OCI-LY7 (cell line): ENCODE measurements at regions not wholly inside any gene's neighbourhood (a gene's known extent, or its start where the extent isn't known, plus 50 kb on each side); places are given as distances from the start of the nearest gene placed in this dataset.
A peak's percentile ranks its signal among the peaks of the same experiment; 100 is the strongest.

Experiments used
- BruUV-seq: library from RNA; stranded (reverse); fragments of 400-500 nt; replicated peaks from 2 replicates; lab custom pipeline; 2021; lab: Mats Ljungman, UMichigan
- CTCF ChIA-PET: fragments of 300-600 bp; sonication (Branson Sonifier 250); formaldehyde crosslinking; loops from one replicate; lab custom pipeline; 2022; ENCODE audit warnings: antibody characterized with exemption; ENCODE audit not compliant: unreplicated experiment; lab: Charles Lee
- POLR2A ChIA-PET: fragments of 300-600 bp; sonication (Branson Sonifier 250); formaldehyde crosslinking; loops from one replicate; lab custom pipeline; 2022; ENCODE audit warnings: antibody characterized with exemption; lab: Charles Lee
- DNase-seq: peaks from one replicate; pipeline ENCODE4 v3.0.0-alpha.2; 2015; ENCODE audit warnings: low spot score
- H2AFZ ChIP-seq: fragments of 200-600 bp; sonication (generic), shearing (Covaris generic); 2 replicates; pipeline ENCODE4 v1.6.1; 2014; ENCODE audit warnings: mild to moderate bottlenecking, antibody characterized with exemption, low read length, moderate library complexity
- H3K27ac ChIP-seq: fragments of 200-600 bp; sonication (generic); 2 replicates; pipeline ENCODE4 v1.5.1; 2014; ENCODE audit warnings: mixed run types, low read depth, mild to moderate bottlenecking, moderate library complexity, low read length, inconsistent platforms; ENCODE audit not compliant: poor library complexity, severe bottlenecking
- H3K36me3 ChIP-seq: fragments of 200-600 bp; sonication (generic); 2 replicates; pipeline ENCODE4 v1.6.1; 2014; ENCODE audit warnings: mild to moderate bottlenecking, antibody characterized with exemption, low read length, moderate library complexity, mixed read lengths; ENCODE audit not compliant: insufficient read depth
- H3K4me1 ChIP-seq: fragments of 200-600 bp; sonication (generic); 2 replicates; pipeline ENCODE4 v1.5.1; 2014; ENCODE audit warnings: mild to moderate bottlenecking, low read length; ENCODE audit not compliant: insufficient read depth, poor library complexity, severe bottlenecking
- H3K4me2 ChIP-seq: fragments of 200-600 bp; sonication (generic); 2 replicates; pipeline ENCODE4 v1.6.1; 2014; ENCODE audit warnings: mild to moderate bottlenecking, low read length
- H3K4me3 ChIP-seq: fragments of 200-600 bp; sonication (generic); 2 replicates; pipeline ENCODE4 v1.5.1; 2014; ENCODE audit warnings: mild to moderate bottlenecking, low read depth, low read length; ENCODE audit not compliant: poor library complexity, severe bottlenecking
- H3K79me2 ChIP-seq: fragments of 200-600 bp; sonication (generic); 2 replicates; pipeline ENCODE4 v1.6.1; 2016; ENCODE audit warnings: low read depth, mild to moderate bottlenecking, low read length, moderate library complexity, mixed read lengths; ENCODE audit not compliant: insufficient read depth
- H3K9me2 ChIP-seq: fragments of 200-600 bp; sonication (generic); 2 replicates; pipeline ENCODE4 v1.6.1; 2016; ENCODE audit warnings: mild to moderate bottlenecking, low read length, mixed read lengths; ENCODE audit not compliant: insufficient read depth
- H3K9me3 ChIP-seq: fragments of 200-600 bp; sonication (generic); 2 replicates; pipeline ENCODE4 v1.6.1; 2014; ENCODE audit warnings: mild to moderate bottlenecking, mixed run types, low read length, mixed read lengths
- H4K20me1 ChIP-seq: fragments of 200-600 bp; sonication (generic); 2 replicates; pipeline ENCODE4 v1.6.1; 2014; ENCODE audit warnings: mild to moderate bottlenecking, antibody characterized with exemption, low read length, moderate library complexity, mixed read lengths; ENCODE audit not compliant: insufficient read depth
- EZH2phosphoT487 ChIP-seq: fragments of 200-600 bp; sonication (generic); IDR thresholded peaks from 2 replicates; pipeline ENCODE4 v1.6.1; 2018; ENCODE audit warnings: low read depth, borderline replicate concordance, mild to moderate bottlenecking, mixed run types, antibody characterized with exemption, low read length, moderate library complexity, mixed read lengths
- intact Hi-C: fragments of 100-400 bp; cut with micrococcal nuclease; formaldehyde crosslinking; loops from one replicate; pipeline ENCODE4 v1.10.0; 2022; ENCODE audit not compliant: unreplicated experiment
- TF ChIP-seq, protein P1 (sequence below): fragments of 200-600 bp; sonication (generic); conservative IDR thresholded peaks from 2 replicates; pipeline ENCODE4 v1.5.1; 2014; ENCODE audit warnings: mild to moderate bottlenecking, antibody characterized with exemption, low read length, moderate library complexity, mixed read lengths

DNA sequence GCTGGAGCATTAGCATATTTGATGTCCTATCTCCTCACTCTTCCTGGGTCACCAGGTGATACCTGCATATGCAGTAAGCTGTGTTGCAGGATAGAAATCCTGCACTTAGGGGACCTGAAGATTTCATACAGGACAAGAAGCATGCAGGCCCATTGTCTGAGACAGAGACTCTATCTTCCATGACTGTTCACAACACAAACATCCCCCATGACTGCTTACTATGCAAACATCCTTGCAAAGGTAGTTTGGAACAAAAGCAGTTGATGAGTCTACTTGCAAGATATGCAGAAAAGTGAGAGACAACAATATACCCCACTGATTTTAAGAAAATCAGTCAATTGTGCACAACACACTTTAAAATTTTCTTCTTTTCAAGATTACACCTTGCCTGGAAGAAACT is 108.6 kb upstream of the ZEB2 start:
- Histone ChIP-seq H2AFZ (no peak overlapping the region), H3K36me3 (no peaks in the 10 kb centered on the region), H3K4me2 (no peak overlapping the region), H3K9me3 (no peaks in the 10 kb centered on the region; the same call in 1 of the 2 replicates), H3K27ac (no peak overlapping the region), H3K79me2 (no peaks in the 10 kb centered on the region), H3K4me3 (no peak overlapping the region), H3K9me2 (no peaks in the 10 kb centered on the region), H4K20me1 (no peaks in the 10 kb centered on the region), H3K4me1 (peaks cover 10% of the 10 kb centered on the region)
- TF ChIP-seq, protein P1, sequence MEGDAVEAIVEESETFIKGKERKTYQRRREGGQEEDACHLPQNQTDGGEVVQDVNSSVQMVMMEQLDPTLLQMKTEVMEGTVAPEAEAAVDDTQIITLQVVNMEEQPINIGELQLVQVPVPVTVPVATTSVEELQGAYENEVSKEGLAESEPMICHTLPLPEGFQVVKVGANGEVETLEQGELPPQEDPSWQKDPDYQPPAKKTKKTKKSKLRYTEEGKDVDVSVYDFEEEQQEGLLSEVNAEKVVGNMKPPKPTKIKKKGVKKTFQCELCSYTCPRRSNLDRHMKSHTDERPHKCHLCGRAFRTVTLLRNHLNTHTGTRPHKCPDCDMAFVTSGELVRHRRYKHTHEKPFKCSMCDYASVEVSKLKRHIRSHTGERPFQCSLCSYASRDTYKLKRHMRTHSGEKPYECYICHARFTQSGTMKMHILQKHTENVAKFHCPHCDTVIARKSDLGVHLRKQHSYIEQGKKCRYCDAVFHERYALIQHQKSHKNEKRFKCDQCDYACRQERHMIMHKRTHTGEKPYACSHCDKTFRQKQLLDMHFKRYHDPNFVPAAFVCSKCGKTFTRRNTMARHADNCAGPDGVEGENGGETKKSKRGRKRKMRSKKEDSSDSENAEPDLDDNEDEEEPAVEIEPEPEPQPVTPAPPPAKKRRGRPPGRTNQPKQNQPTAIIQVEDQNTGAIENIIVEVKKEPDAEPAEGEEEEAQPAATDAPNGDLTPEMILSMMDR: no peak
- no peak for TF ChIP-seq EZH2phosphoT487
- intact Hi-C loops: no loop called here
- ChIA-PET CTCF (no interaction called here), POLR2A (interaction anchor here (0.7 kb wide), 1 partner anchor 141 kb away, joined by 3 read pairs; no protein-coding TSS in a partner anchor)
- no peak for DNase-seq
- BruUV-seq: no TSS peak

DNA sequence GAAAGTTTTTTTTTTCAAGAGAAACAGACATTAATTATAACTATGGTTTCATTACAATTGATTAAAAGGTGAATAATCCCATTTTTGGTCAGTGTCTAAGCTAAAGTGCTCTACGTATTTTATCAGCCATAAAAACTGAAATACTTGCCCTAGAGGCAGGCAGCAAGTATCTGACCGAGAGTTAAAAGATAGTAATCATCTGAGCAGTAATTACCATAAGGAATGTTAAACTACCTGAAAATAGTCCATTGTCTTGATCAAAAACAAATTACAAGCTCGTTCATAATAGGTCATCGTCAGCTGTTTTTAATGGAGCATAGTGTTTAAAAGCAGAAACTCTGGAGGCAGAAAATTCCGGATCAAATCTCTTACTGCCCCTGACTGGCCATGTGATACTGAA is 105.7 kb upstream of the ZEB2 start:
- Histone ChIP-seq H3K9me3 (peaks cover 5% of the 10 kb centered on the region; the same call in 1 of the 2 replicates), H3K4me3 (no peak overlapping the region), H3K27ac (no peak overlapping the region), H3K36me3 (no peaks in the 10 kb centered on the region; the same call in 1 of the 2 replicates), H3K4me1 (peaks cover 7% of the 10 kb centered on the region), H2AFZ (peak overlapping the region; percentile 1; the same call in 1 of the 2 replicates), H3K4me2 (no peak overlapping the region), H4K20me1 (no peaks in the 10 kb centered on the region), H3K9me2 (no peaks in the 10 kb centered on the region), H3K79me2 (no peaks in the 10 kb centered on the region)
- intact Hi-C loops: no loop called here
- TF ChIP-seq, protein P1: no peak
- TF ChIP-seq EZH2phosphoT487: no peak
- no TSS peak for BruUV-seq
- ChIA-PET POLR2A (interaction anchor here (0.8 to 2.2 kb wide), 9 partner anchors 13 to 87 kb away, joined by 3 to 10 read pairs (median 4); no protein-coding TSS in a partner anchor), CTCF (no interaction called here)
- DNase-seq: no peak

DNA sequence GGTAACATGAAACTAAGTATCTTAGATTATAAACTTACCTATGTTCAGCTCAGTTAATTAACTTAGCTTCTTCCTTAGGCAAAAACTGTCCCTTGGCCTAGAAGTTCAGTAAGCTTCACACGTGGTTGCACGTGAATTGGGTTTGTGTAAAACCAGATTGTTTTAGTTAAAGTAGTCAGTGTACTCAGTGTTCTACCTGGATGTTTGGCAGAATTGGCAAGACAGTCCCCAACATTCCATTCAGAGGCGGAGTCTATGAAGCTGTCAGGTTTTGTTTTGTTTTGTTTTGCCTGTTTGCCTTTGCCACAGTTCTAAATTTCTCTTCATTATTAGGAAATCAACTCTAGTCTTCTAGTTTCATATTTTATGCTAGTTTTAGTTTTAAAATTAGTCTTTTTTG is 105.3 kb upstream of the ZEB2 start:
- intact Hi-C loops: no loop called here
- no peak for DNase-seq
- no peak overlapping the region for H3K4me2 ChIP-seq
- no peaks in the 10 kb centered on the region for H4K20me1 ChIP-seq
- no TSS peak for BruUV-seq
- H3K4me3 ChIP-seq: no peak overlapping the region
- TF ChIP-seq, protein P1: no peak
- no peak for TF ChIP-seq EZH2phosphoT487
- H3K27ac ChIP-seq: no peak overlapping the region
- ChIA-PET POLR2A (interaction anchor here (0.8 to 2.2 kb wide), 8 partner anchors 12 to 77 kb away, joined by 3 to 10 read pairs (median 4); no protein-coding TSS in a partner anchor), CTCF (no interaction called here)
- H3K4me1 ChIP-seq: peaks cover 3% of the 10 kb centered on the region
- H3K9me2 ChIP-seq: no peaks in the 10 kb centered on the region
- H3K9me3 ChIP-seq: peaks cover 5% of the 10 kb centered on the region; the same call in 1 of the 2 replicates
- H2AFZ ChIP-seq: peak overlapping the region; percentile 1; the same call in 1 of the 2 replicates
- H3K79me2 ChIP-seq: no peaks in the 10 kb centered on the region
- no peaks in the 10 kb centered on the region; the same call in 1 of the 2 replicates for H3K36me3 ChIP-seq
